Stimulated activated memory B cell treated with anti-CD40 and anti-IgM and Interleukin-4, amounts not matched to agents 10 μg/mL and 1 μg/mL and 100 μg/mL, for 72 hours (primary cell): ENCODE measurements at regions not wholly inside any gene's neighbourhood (a gene's known extent, or its start where the extent isn't known, plus 50 kb on each side); places are given as distances from the start of the nearest gene placed in this dataset.
"Not testable (repeated sequence)": the region's sequence is repeated elsewhere in the genome, so short reads cannot be mapped to it uniquely, and the experiment has no call there.

Source experiments
- ATAC-seq: fragments of 150-1000 bp; cut with Tn5 transposase; 2 replicates; pipeline ENCODE4 v1.10.0; 2021
- H3K27ac Mint-ChIP-seq: one replicate; pipeline ENCODE4 v1.8.0; 2022; ENCODE audit warnings: mild to moderate bottlenecking, mixed read lengths
- H3K27me3 Mint-ChIP-seq: one replicate; pipeline ENCODE4 v1.8.0; 2022; ENCODE audit warnings: mixed read lengths
- H3K36me3 Mint-ChIP-seq: one replicate; pipeline ENCODE4 v1.8.0; 2022; ENCODE audit warnings: mixed read lengths
- H3K4me1 Mint-ChIP-seq: one replicate; pipeline ENCODE4 v1.8.0; 2022; ENCODE audit warnings: mixed read lengths
- H3K4me3 Mint-ChIP-seq: one replicate; pipeline ENCODE4 v1.8.0; 2022; ENCODE audit warnings: mild to moderate bottlenecking, moderate library complexity, mixed read lengths
- H3K9me3 Mint-ChIP-seq: one replicate; pipeline ENCODE4 v1.8.0; 2022; ENCODE audit warnings: mixed read lengths

GRCh38 chr22:33971561-33971961, 51.3 kb upstream of the LARGE1 start:
- Mint-ChIP-seq H3K4me1 (no peaks in the 10 kb centered on the region), H3K27me3 (peaks cover 28% of the 10 kb centered on the region), H3K4me3 (no peak overlapping the region), H3K9me3 (no peaks in the 10 kb centered on the region), H3K27ac (no peak overlapping the region), H3K36me3 (no peaks in the 10 kb centered on the region)
- no peak for ATAC-seq

GRCh38 chr22:33975841-33976240, 55.6 kb upstream of the LARGE1 start:
- H3K4me1 Mint-ChIP-seq: no peaks in the 10 kb centered on the region

GRCh38 chr22:33983558-33983957, 63.3 kb upstream of the LARGE1 start:
- Mint-ChIP-seq H3K4me1 (no peaks in the 10 kb centered on the region), H3K27ac (no peak overlapping the region), H3K27me3 (peaks cover 18% of the 10 kb centered on the region)

More at GRCh38 chr22:33975841-33976240, 55.6 kb upstream of the LARGE1 start:
- Mint-ChIP-seq H3K27ac (no peak overlapping the region), H3K36me3 (no peaks in the 10 kb centered on the region), H3K27me3 (peaks cover 39% of the 10 kb centered on the region), H3K4me3 (no peak overlapping the region), H3K9me3 (no peaks in the 10 kb centered on the region)
- ATAC-seq: no peak

GRCh38 chr22:33984211-33984610, 63.9 kb upstream of the LARGE1 start:
- no peak overlapping the region for H3K27ac Mint-ChIP-seq
- ATAC-seq: no peak
- H3K27me3 Mint-ChIP-seq: peaks cover 18% of the 10 kb centered on the region
- no peak overlapping the region for H3K4me3 Mint-ChIP-seq
- H3K36me3 Mint-ChIP-seq: no peaks in the 10 kb centered on the region
- H3K4me1 Mint-ChIP-seq: no peaks in the 10 kb centered on the region
- no peaks in the 10 kb centered on the region for H3K9me3 Mint-ChIP-seq

More at GRCh38 chr22:33983558-33983957, 63.3 kb upstream of the LARGE1 start:
- H3K9me3 Mint-ChIP-seq: no peaks in the 10 kb centered on the region
- H3K36me3 Mint-ChIP-seq: no peaks in the 10 kb centered on the region
- no peak overlapping the region for H3K4me3 Mint-ChIP-seq
- ATAC-seq: no peak

GRCh38 chr22:33984656-33985285, 64.5 kb upstream of the LARGE1 start:
- Mint-ChIP-seq H3K4me3 (no peak overlapping the region), H3K4me1 (no peaks in the 10 kb centered on the region), H3K9me3 (no peaks in the 10 kb centered on the region), H3K27me3 (peaks cover 15% of the 10 kb centered on the region), H3K27ac (no peak overlapping the region), H3K36me3 (no peaks in the 10 kb centered on the region)
- no peak for ATAC-seq

- Mint-ChIP-seq H3K36me3 (no peaks in the 10 kb centered on the region), H3K4me3 (no peak overlapping the region), H3K27me3 (peaks cover 7% of the 10 kb centered on the region), H3K27ac (no peak overlapping the region), H3K9me3 (no peaks in the 10 kb centered on the region), H3K4me1 (no peaks in the 10 kb centered on the region)
- ATAC-seq: no peak
These were observed 65.2 kb upstream of the LARGE1 start for GRCh38 chr22:33985506-33985905.

GRCh38 chr22:33986167-33986771, 66.0 kb upstream of the LARGE1 start:
- Mint-ChIP-seq H3K27ac (no peak overlapping the region), H3K4me1 (peaks cover 1% of the 10 kb centered on the region), H3K9me3 (no peaks in the 10 kb centered on the region), H3K4me3 (no peak overlapping the region), H3K27me3 (peaks cover 6% of the 10 kb centered on the region), H3K36me3 (no peaks in the 10 kb centered on the region)
- ATAC-seq: peak; percentile 71

- Mint-ChIP-seq H3K9me3 (no peaks in the 10 kb centered on the region), H3K4me1 (peaks cover 8% of the 10 kb centered on the region), H3K27me3 (peaks cover 6% of the 10 kb centered on the region), H3K36me3 (no peaks in the 10 kb centered on the region), H3K27ac (no peak overlapping the region), H3K4me3 (no peak overlapping the region)
- no peak for ATAC-seq
These were observed 66.7 kb upstream of the LARGE1 start for GRCh38 chr22:33986954-33987353.

GRCh38 chr22:33989263-33989662, 69.0 kb upstream of the LARGE1 start:
- H3K27me3 Mint-ChIP-seq, H3K4me1 Mint-ChIP-seq, H3K36me3 Mint-ChIP-seq, H3K4me3 Mint-ChIP-seq, H3K9me3 Mint-ChIP-seq, H3K27ac Mint-ChIP-seq, ATAC-seq: not testable (repeated sequence)

GRCh38 chr22:33991620-33992019, 71.3 kb upstream of the LARGE1 start:
- Mint-ChIP-seq H3K9me3 (peaks cover 7% of the 10 kb centered on the region), H3K27me3 (peaks cover 16% of the 10 kb centered on the region), H3K4me3 (no peak overlapping the region), H3K27ac (no peak overlapping the region), H3K36me3 (no peaks in the 10 kb centered on the region), H3K4me1 (peaks cover 10% of the 10 kb centered on the region)
- no peak for ATAC-seq

GRCh38 chr22:33996824-33997223, 76.5 kb upstream of the LARGE1 start:
- peaks cover 10% of the 10 kb centered on the region for H3K27me3 Mint-ChIP-seq
- H3K4me3 Mint-ChIP-seq: no peak overlapping the region
- H3K27ac Mint-ChIP-seq: no peak overlapping the region
- H3K36me3 Mint-ChIP-seq: no peaks in the 10 kb centered on the region
- peaks cover 20% of the 10 kb centered on the region for H3K9me3 Mint-ChIP-seq
- no peak for ATAC-seq
- H3K4me1 Mint-ChIP-seq: peaks cover 3% of the 10 kb centered on the region

- Mint-ChIP-seq H3K4me1 (no peaks in the 10 kb centered on the region), H3K27ac (no peak overlapping the region), H3K4me3 (no peak overlapping the region), H3K27me3 (no peaks in the 10 kb centered on the region), H3K36me3 (no peaks in the 10 kb centered on the region), H3K9me3 (peaks cover 17% of the 10 kb centered on the region)
- ATAC-seq: no peak
These were observed 80.7 kb upstream of the LARGE1 start for GRCh38 chr22:34000879-34001526.

GRCh38 chr22:34001701-34002466, 81.6 kb upstream of the LARGE1 start:
- no peaks in the 10 kb centered on the region for H3K36me3 Mint-ChIP-seq
- no peaks in the 10 kb centered on the region for H3K4me1 Mint-ChIP-seq
- no peak for ATAC-seq
- H3K4me3 Mint-ChIP-seq: no peak overlapping the region
- H3K9me3 Mint-ChIP-seq: peaks cover 17% of the 10 kb centered on the region
- no peak overlapping the region for H3K27ac Mint-ChIP-seq
- no peaks in the 10 kb centered on the region for H3K27me3 Mint-ChIP-seq

- peaks cover 17% of the 10 kb centered on the region for H3K9me3 Mint-ChIP-seq
- no peaks in the 10 kb centered on the region for H3K27me3 Mint-ChIP-seq
- H3K4me3 Mint-ChIP-seq: no peak overlapping the region
- H3K4me1 Mint-ChIP-seq: no peaks in the 10 kb centered on the region
- no peak for ATAC-seq
- H3K27ac Mint-ChIP-seq: no peak overlapping the region
- no peaks in the 10 kb centered on the region for H3K36me3 Mint-ChIP-seq
These were observed 83.8 kb upstream of the LARGE1 start for GRCh38 chr22:34004058-34004457.

- Mint-ChIP-seq H3K4me3 (no peak overlapping the region), H3K9me3 (peaks cover 19% of the 10 kb centered on the region), H3K27me3 (peaks cover 26% of the 10 kb centered on the region), H3K27ac (no peak overlapping the region), H3K36me3 (no peaks in the 10 kb centered on the region), H3K4me1 (no peaks in the 10 kb centered on the region)
- ATAC-seq: no peak
These were observed 90.0 kb upstream of the LARGE1 start for GRCh38 chr22:34010259-34010658.
